Activated CD4-positive, alpha-beta T cell treated with anti-CD3 and anti-CD28 coated beads, Interleukin-2, amount 50 U/mL, for 1 hour (primary cell): ENCODE measurements at regions not wholly inside any gene's neighbourhood (a gene's known extent, or its start where the extent isn't known, plus 50 kb on each side); places are given as distances from the start of the nearest gene placed in this dataset.
"Not testable (repeated sequence)": the region's sequence is repeated elsewhere in the genome, so short reads cannot be mapped to it uniquely, and the experiment has no call there.

Experiments used
- DNase-seq: peaks from one replicate; pipeline ENCODE4 v3.0.0-alpha.2; 2020

GRCh38 chr9:18314316-18314715 lies 159.6 kb upstream of the ADAMTSL1 start:
- no peak for DNase-seq

GRCh38 chr9:18317896-18318295 lies 156.1 kb upstream of the ADAMTSL1 start:
- no peak for DNase-seq

GRCh38 chr9:18319918-18320445 lies 154.0 kb upstream of the ADAMTSL1 start:
- DNase-seq, result no peak

- DNase-seq, result no peak
Measured at GRCh38 chr9:18324928-18325745, 148.8 kb upstream of the ADAMTSL1 start.

- not testable (repeated sequence) for DNase-seq
Measured at GRCh38 chr9:18325746-18326011, 148.3 kb upstream of the ADAMTSL1 start.

- no peak for DNase-seq
Measured at GRCh38 chr9:18327121-18327520, 146.8 kb upstream of the ADAMTSL1 start.

- no peak for DNase-seq
Measured at GRCh38 chr9:18330401-18331309, 143.3 kb upstream of the ADAMTSL1 start.

GRCh38 chr9:18331310-18331684 lies 142.7 kb upstream of the ADAMTSL1 start:
- no peak for DNase-seq

- DNase-seq, result no peak
Measured at GRCh38 chr9:18331808-18332209, 142.1 kb upstream of the ADAMTSL1 start.

- DNase-seq, result no peak
Measured at GRCh38 chr9:18333157-18333556, 140.8 kb upstream of the ADAMTSL1 start.

GRCh38 chr9:18335825-18336224 lies 138.1 kb upstream of the ADAMTSL1 start:
- DNase-seq, result no peak

- DNase-seq, result no peak
Measured at GRCh38 chr9:18338042-18338441, 135.9 kb upstream of the ADAMTSL1 start.

GRCh38 chr9:18343784-18344183 lies 130.2 kb upstream of the ADAMTSL1 start:
- no peak for DNase-seq

GRCh38 chr9:18346745-18347144 lies 127.2 kb upstream of the ADAMTSL1 start:
- DNase-seq, result no peak

GRCh38 chr9:18347386-18348082 lies 126.4 kb upstream of the ADAMTSL1 start:
- DNase-seq, result no peak

GRCh38 chr9:18348083-18348475 lies 125.9 kb upstream of the ADAMTSL1 start:
- DNase-seq, result no peak

- no peak for DNase-seq
Measured at GRCh38 chr9:18349530-18349929, 124.4 kb upstream of the ADAMTSL1 start.

GRCh38 chr9:18350036-18350435 lies 123.9 kb upstream of the ADAMTSL1 start:
- no peak for DNase-seq

- no peak for DNase-seq
Measured at GRCh38 chr9:18350995-18351595, 122.9 kb upstream of the ADAMTSL1 start.

- DNase-seq, result no peak
Measured at GRCh38 chr9:18352711-18353110, 121.2 kb upstream of the ADAMTSL1 start.

GRCh38 chr9:18353473-18353872 lies 120.5 kb upstream of the ADAMTSL1 start:
- no peak for DNase-seq

GRCh38 chr9:18357321-18357720 lies 116.6 kb upstream of the ADAMTSL1 start:
- no peak for DNase-seq

GRCh38 chr9:18358325-18358724 lies 115.6 kb upstream of the ADAMTSL1 start:
- DNase-seq, result no peak
